Ecto neural progenitor cell (in vitro differentiated cells): ENCODE measurements at regions not wholly inside any gene's neighbourhood (a gene's known extent, or its start where the extent isn't known, plus 50 kb on each side); places are given as distances from the start of the nearest gene placed in this dataset.
A peak's percentile ranks its signal among the peaks of the same experiment; 100 is the strongest.
"Not testable (repeated sequence)": the region's sequence is repeated elsewhere in the genome, so short reads cannot be mapped to it uniquely, and the experiment has no call there.

Source experiments
- DNase-seq: peaks from one replicate; pipeline ENCODE4 v3.0.0-alpha.2; 2018; ENCODE audit warnings: low spot score

DNA sequence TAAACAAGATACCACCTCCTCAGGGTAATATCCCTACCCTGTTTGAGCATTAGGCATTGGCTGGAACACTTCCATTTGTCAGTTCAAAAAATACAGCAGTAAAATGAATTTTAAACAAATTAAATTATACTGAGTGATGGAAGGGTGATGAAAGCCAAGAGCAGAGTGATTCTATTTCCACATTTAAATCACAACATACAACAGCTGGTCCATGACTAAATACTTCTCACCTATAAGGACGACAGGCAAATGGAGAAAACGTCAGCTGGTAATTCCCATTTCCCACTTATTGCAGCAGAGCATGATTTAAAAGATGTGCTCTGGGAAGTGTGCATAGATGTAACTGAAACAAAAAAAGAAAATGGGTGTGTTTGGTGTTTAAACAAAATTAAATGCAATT lies 543.6 kb upstream of the DAB2 start:
- no peak for DNase-seq

DNA sequence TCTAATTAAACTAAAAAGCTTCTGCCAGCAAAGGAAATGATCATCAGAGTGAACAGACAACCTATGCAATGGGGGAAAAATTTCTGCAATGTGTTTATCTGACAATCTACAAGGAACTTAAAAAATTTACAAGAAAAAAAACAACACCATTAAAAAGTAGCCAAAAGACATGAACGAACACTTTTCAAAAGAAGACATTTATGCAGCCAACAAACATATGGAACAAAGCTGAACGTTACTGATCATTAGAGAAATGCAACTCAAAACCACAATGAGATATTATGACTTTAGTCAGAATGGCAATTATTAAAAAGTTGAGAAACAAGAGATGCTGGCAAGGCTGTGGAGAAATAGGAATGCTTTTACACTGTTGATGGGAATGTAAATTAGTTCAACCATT lies 530.4 kb upstream of the DAB2 start:
- DNase-seq = no peak

DNA sequence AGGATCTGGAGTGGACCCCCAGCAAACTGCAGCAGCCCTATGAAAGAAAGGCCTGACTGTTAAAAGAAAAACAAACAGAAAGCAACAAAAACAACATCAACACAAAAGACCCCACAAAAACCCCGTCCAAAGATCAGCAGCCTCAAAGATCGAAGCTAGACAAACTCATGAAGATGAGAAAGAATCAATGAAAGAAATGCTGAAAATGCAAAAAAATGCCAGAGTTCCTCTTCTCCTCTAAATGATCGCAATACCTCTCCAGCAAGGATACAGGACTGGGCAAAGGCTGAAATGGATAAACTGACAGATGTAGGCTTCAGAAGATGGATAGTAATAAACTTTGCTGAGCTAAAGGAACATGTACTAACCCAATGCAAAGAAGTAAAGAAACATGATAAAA lies 526.3 kb upstream of the DAB2 start:
- DNase-seq = no peak

DNA sequence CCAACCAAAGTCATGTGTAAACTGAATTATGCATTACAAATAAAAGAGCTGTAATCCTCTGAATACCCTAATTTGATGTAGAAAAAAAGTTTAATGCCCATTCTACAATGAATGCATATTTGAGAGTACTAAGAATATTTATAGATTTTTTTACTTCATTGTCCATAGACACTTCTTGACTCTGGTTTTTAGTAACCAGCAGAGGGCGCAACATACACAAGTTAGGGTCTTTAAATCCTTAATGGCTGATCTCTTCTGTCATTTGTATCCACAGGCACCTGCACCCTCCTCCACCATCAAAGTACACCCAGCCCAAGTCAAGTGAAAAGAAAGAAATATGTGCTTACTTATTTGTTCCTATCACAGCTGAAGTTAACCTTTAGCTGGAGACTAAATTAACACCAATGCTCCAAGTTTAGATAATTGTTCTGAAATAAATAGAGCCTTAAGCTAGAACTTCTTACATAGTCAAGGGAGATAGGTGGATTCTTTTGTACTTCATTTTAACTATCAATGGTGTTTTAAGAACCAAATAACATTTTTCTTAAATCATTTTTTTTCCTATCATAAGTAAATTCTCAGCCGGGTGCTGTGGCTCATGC lies 524.2 kb upstream of the DAB2 start:
- DNase-seq = peak; percentile 42

DNA sequence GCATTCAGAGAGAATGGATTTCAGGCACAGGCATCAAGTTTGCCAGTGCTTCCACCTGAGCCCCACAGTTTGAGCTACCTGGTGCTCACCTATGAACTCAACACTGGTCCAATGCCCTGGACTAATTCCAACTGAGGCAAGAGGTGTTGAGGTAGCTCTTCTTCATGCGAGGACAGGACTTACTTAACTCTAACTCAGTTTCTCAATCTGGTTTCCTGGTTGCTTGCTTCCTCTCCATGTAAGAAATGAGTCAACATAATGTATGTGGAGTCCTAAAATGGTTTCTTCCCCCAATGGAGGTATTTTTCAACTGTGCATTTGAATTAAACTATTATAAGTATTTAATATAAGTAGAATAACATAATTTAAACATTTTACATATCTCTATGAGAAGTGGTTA lies 523.6 kb upstream of the DAB2 start:
- no peak for DNase-seq

DNA sequence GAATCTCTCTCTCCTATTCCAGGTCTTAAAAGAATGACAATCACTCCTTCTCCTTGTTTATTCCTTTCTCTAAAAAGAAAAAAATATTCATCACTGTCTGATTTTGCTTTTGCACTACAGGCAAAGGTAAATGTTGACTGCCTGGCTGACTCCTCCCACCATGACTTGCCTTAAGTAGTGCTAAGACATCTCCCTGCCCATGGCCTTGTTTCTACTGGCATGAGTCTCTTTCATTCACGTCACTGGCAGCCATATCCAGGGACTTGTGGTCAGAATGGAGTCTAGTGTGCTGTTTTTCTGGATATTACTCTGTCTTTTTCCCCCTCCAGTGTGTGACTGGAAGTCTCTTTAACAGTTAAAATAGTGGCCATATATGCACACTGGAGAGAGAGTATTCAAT lies 522.9 kb upstream of the DAB2 start:
- DNase-seq = no peak

DNA sequence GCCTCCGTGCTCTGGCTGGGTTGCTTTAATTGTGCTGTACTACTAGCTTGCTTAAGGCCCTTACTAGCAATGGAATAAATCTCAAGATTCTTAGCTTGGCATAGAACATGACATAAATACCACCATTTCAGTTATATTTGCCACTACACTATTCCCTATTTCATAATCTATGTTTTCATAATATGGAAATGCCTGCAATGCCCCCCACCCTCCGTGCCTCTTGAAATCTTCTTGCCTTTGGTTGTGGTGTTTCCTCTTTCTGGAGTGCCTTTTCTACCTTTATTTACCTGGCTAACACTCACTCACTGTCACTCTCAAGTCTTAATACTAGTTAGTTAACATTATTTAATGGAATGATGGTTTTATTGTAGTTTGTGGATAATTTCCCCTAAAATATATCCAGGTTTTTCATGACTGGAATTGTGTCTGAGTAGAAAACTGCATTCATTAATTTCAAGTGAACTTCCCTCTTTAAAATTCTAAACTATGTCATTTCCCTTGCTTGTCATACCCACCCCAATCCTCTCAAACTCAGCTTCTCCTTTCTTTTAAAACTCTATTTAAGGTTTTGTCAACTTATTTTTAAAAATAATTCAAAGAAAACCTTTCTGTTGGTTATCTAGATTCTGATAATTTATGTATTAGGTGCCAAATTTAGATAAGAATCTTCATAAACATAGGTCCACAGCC lies 521.7 kb upstream of the DAB2 start:
- DNase-seq = no peak

DNA sequence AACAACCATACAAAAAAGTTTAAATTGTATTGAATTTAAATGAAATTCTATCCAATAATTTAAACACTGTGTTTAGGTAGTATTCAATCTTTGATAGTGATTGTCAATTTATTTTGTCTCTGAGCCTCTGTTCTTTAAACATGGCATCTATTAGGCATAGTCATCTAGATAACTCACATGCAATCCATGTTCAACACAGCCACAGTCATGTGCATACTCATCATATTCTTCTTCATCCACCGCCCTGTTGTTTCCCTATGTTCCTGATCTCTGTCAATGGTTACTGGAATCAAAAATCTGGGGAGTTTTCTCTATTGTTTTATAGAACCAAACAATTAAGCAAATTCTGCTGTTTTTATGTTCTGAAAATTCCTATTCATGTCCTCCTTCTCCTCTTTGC lies 521.1 kb upstream of the DAB2 start:
- no peak for DNase-seq

DNA sequence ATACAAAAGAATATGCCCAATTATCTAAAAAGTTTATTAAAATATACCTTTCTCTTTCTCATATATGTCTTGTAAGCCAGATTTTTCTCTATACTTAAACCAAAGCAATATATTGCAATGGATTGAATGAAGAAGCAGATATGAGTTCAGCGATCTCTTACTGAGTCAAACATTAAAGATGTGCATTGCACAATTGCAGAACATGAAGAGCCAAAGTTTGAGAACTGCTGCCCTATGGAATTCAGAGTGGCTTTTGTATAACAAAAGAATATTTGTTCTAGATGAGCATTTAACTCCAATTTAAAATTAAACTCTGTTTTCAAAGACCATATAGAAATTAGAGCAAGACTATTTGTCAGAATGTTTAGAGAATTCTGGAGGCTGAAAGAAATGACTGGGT lies 519.0 kb upstream of the DAB2 start:
- no peak for DNase-seq

DNA sequence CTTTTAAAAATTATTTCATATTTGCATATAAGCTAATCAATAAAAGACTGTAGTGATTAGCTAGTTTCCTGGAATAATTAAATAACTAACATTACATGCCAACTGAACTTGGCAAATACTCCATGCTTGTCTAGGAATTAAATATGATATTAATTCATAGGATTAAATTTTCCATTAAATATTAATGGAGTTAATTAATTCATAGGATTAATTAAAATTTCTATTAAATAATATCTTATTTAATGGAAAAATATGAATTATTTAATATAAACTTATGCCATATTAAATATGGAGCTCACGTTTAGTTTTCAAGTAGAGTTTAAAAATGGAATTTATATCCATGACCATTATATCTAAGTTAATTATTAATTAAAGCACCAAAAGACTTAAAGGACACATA lies 517.8 kb upstream of the DAB2 start:
- DNase-seq = no peak

DNA sequence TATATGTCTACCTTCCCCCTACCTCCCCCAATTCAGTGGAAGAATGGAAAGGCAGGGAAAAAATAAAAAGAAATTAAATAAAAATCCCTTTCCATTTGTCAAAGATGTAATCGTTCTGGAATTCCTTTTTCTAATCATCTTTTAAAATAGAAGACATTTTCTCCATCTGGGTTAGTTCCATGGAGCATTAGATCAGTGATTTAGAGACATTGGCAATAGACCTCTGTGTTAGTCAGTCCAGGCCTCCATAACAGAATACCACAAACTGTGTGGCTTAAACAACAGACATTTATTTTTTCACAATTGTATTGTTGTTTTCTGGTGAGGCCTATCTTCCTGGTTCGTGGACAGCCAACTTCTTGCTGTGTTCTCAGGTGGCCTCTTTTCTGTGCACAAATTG lies 516.6 kb upstream of the DAB2 start:
- no peak for DNase-seq

DNA sequence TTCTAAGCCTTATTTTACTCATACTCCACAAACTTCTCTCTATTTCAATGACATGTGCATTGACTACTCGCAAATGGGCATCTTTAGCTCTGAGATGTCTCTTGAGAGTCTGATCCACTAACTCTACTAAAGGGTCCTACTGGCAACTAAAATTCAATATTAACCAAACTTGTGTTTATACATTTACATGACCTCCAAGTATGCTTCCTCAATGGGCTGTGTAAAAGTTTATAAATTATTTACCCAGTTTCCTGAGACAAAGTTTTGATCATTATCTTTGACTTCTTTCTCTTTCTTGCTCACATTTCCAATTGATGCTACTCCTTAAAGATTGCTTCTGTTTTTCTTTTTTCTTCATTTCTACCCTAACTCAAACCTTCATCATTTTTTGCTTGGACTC lies 510.1 kb upstream of the DAB2 start:
- no peak for DNase-seq

DNA sequence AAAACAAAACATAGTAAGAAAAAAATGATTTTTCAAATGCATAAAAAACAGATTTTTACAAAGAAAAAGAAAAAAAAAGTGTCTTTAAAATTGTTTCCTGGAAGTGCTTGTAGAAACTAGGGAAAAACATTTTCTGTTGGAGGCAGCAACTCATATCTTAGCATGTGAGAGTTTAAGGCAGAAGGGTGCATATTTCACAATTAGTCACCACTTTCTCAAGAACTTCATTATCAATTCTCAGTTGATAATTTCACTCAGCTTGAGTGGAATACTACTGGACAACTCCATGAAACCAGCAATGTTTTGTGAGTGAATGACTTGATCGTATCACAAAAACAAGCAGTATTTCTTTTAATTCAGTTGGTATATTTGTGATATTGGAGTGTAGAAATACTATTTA lies 508.3 kb upstream of the DAB2 start:
- DNase-seq = no peak

DNA sequence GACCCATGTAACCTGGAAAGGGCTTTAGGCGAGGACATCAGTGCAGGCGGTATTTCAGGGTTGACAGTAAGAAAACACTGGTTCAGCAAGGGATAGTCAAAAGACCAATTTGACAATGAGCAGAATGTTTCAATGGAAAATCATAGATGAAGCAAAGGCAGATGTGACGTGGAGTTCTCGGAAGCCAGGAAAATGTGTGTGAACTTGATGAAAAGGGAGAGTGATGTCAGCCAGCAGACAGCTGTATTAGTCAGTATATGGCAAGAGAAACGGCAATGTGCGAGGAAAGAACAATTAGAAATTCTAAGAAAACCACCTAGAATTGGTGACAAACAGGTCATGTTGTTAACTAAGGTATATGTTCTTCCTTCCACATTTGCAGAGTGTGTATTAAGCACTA lies 503.9 kb upstream of the DAB2 start:
- DNase-seq = no peak

DNA sequence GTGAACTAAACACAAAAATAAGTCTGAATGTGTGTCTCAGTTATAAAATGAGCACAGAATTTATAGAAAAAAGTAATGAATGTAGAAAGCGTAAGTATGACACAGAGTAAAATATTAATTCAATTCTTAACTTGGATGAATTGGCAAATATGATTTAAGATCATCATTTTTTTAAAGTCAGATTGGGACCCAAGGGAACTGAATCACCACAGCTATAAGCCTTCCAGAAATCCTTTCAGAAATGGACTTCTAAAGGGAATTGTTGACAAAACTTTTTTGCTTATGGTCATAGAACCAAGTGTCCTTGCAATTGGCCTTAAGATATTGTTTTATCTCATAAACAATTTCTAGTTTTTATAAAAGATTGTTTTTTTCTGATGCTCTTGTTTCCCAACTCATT lies 495.1 kb upstream of the DAB2 start:
- no peak for DNase-seq

DNA sequence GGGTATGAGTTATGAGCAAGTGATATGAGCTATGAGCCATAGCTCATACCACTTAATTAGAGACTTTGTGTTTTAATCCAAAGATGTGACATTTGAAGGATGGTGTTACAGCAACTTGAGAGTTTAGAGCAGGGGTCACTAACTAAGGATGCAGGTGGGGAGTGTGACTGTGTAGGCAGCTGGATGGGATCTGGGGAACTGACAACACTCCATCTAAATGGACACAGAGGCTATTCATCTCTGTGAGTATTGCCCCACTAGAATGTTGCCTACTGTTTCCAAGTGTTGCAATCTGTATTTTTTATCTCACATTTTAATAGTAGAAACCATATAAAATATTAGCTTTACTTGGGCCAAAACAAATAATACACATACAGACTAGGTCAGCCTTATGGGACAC lies 488.1 kb upstream of the DAB2 start:
- no peak for DNase-seq

DNA sequence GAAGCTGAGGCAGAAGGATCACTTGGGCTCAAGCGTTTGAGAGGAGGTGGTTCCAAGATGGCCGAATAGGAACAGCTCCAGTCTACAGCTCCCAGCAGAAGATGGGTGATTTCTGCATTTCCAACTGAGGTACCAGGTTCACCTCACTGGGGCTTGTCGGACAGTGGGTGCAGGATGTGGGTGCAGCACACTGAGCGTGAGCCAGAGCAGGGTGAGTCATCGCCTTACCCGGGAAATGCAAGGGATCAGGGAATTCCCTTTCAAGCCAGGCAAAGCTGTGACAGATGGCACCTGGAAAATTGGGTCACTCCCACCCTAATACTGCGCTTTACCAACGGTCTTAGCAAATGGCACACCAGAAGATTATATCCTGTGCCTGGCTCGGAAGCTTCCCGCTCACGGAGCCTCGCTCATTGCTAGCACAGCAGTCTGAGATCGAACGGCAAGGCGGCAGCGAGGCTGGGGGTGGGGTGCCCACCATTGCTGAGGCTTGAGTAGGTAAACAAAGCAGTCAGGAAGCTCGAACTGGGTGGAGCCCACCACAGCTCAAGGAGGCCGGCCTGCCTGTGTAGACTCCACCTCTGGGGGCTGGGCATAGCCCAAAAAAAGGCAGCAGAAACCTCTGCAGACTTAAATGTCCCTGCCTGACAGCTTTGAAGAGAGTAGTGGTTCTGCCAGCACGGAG lies 482.6 kb upstream of the DAB2 start:
- DNase-seq = not testable (repeated sequence)

DNA sequence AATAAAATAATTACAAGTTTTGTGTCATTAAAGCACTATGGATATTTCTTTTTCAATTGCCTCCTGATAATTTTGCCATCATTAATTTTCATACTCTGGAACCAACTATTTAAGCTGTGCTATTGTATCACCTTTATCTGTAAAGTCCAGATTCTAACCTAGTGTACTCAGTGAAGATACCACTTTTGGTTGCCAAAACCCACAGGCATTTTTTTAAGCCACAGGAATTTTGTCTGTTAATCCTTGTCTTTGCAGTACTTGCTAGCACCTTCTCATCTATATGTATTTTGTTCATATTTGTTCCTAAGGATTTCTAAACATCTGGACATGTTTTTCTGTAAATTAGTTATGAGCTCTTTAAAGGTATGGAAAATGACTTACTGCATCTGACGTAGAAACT lies 481.4 kb upstream of the DAB2 start:
- DNase-seq = no peak

DNA sequence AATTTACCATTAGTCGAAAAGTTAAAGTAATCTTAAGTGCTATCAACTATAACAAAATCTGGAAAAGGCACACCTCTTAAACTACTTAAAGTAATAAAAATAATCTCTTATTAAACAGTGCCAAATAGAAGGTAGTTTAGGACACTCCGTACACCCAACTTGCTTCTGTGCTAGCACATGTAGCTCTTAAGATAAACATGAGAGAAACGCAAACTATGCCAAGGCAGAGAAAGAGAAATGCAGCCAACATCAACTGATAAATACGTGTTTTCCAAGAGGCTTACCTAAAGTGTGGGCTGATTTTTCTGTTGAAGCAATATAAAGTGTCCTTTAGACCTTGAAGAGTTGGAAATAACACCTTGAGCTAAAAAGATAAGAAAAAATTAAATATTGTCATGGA lies 480.6 kb upstream of the DAB2 start:
- DNase-seq = no peak

DNA sequence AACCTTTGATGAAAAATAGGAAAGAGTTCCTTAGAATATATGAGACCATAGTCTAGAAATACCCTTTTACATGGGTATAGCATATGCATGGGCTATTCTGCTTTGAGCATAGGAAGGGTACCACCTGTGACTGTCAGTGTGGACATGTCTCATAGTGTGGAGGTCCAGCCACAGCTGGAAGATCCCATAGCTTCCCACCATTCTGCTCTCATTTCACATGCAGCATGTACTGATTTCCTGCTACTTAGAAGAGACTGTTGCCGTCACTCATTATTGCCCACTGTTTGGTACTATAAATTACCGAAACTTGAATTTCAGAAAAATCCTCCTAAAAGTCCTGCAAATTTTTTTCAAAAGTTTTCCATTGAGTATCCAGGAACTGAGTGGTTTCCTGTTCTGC lies 477.8 kb upstream of the DAB2 start:
- DNase-seq = no peak

DNA sequence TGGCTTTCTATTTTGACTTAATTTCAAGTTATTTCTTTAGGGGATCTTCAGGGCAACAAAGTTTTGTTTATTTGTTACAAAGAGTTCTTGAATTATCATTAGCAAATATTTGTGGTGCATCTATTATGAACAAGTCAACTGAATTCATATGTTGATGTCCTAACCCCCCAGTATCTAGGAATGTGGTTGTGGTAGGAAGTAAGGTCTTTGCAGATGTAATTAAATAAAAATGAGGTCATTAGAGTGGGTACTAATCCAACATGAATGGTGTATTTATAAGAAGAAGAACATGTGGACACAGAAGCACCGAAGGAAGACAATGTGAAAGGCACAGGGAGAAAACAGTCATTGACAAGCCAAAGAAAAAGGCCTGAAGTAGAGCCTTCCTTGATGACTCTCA lies 474.0 kb upstream of the DAB2 start:
- no peak for DNase-seq

DNA sequence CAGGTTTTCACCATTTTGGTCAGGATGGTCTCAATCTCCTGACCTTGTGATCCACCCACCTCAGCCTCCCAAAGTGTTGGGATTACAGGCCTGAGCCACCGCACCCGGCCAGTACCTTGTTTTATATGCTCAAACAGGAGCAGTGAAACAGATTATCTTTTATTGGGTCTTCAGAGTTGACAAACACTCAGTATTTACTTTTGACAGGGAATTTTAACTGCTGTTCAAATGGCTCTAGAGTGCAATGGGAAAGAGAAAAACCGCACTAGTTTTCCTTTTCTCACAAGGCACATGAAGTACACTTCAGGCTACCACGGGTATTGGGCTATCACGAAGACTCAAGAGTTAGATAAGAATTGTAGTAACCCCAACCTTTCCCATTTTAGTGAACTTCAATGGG lies 471.9 kb upstream of the DAB2 start:
- no peak for DNase-seq

DNA sequence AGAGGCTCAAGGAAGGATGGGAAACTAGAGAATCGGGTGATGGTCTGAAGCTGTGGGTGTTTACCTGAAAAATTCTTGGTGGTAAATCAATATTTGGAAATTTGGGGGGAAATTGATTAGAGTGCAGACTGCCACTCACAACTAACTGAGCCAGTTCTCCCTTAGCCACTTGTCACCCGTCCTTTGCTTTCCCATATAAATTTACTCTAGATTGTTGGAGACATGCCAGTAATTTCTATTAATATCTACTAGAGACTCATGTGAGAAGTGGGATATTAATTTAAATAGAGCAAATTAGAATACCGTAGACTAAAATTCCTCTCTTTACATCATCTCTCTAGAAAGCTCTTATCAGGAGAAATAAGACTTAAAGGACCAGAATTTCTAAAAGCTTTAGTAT lies 471.3 kb upstream of the DAB2 start:
- DNase-seq = no peak

DNA sequence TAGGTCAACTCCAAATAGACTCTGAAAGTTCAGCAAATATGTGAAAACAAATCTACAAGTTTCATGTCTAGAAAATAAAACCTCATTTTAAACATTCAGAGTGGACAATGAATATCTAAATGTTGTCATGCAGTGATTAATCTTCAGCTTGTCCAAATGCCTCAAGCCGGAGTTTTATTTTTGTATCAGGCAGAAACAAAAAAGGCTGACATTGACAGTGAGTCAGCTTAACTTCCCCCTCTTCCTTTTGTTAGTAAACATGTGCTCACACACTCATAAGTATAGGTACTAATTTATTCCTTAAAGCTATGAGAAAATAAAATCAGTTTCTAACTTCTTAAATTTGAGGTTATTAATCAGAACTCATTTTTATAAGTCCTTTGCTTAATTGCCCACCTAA lies 467.9 kb upstream of the DAB2 start:
- DNase-seq = no peak
